A673 (cell line): ENCODE measurements at regions not wholly inside any gene's neighbourhood (a gene's known extent, or its start where the extent isn't known, plus 50 kb on each side); places are given as distances from the start of the nearest gene placed in this dataset.

Experiments used
- EZH2 ChIP-seq: fragments of 200-600 bp; sonication (generic); IDR thresholded peaks from 2 replicates; pipeline ENCODE4 v1.6.1; 2017; ENCODE audit warnings: borderline replicate concordance, low read depth, mild to moderate bottlenecking, mixed read lengths, antibody characterized with exemption, low read length; ENCODE audit not compliant: poor library complexity, severe bottlenecking
- TF ChIP-seq, protein P1 (sequence below): fragments of 300-800, 200-600 bp; sonication (generic); conservative IDR thresholded peaks from 2 replicates; pipeline ENCODE4 v1.5.1; 2017; ENCODE audit warnings: low read depth, mild to moderate bottlenecking, antibody characterized with exemption, low read length, moderate library complexity, mixed read lengths

DNA sequence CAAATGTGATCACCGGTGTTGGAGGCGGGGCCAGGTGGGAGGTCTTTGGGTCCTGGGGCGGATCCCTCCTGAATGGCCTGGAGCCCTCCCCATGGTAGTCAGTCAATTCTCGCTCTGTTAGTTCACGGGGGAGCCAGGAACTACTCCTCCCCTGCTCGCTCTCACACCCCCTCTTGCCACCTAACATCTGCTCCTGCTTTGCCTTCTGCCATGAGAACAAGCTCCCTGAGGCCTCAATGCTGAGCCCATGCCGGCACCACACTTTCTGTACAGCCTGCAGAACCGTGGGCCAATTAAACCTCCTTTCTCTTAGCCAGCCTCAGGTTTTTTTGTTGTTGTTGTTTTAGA is 135.7 kb downstream of the SHANK2 start:
- TF ChIP-seq, protein P1, sequence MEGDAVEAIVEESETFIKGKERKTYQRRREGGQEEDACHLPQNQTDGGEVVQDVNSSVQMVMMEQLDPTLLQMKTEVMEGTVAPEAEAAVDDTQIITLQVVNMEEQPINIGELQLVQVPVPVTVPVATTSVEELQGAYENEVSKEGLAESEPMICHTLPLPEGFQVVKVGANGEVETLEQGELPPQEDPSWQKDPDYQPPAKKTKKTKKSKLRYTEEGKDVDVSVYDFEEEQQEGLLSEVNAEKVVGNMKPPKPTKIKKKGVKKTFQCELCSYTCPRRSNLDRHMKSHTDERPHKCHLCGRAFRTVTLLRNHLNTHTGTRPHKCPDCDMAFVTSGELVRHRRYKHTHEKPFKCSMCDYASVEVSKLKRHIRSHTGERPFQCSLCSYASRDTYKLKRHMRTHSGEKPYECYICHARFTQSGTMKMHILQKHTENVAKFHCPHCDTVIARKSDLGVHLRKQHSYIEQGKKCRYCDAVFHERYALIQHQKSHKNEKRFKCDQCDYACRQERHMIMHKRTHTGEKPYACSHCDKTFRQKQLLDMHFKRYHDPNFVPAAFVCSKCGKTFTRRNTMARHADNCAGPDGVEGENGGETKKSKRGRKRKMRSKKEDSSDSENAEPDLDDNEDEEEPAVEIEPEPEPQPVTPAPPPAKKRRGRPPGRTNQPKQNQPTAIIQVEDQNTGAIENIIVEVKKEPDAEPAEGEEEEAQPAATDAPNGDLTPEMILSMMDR: no peak
- no peak for TF ChIP-seq EZH2
